HepG2 (cell line): ENCODE measurements at regions not wholly inside any gene's neighbourhood (a gene's known extent, or its start where the extent isn't known, plus 50 kb on each side); places are given as distances from the start of the nearest gene placed in this dataset.
"Not testable (repeated sequence)": the region's sequence is repeated elsewhere in the genome, so short reads cannot be mapped to it uniquely, and the experiment has no call there.

Experiments
- CTCF ChIP-seq: sonication (generic); formaldehyde crosslinking; IDR thresholded peaks from 2 replicates; pipeline ENCODE4 v1.5.0; 2020; ENCODE audit warnings: mild to moderate bottlenecking, missing genetic modification reagents, moderate library complexity
- MIER3 ChIP-seq: IDR thresholded peaks from 2 replicates; pipeline ENCODE4 v1.6.1; 2016; ENCODE audit warnings: missing compliant biosample characterization, borderline replicate concordance
- POLR2A ChIP-seq, 2 experiments: IDR thresholded peaks; 2 replicates each; pipeline ENCODE4 v1.6.1; 2011; ENCODE audit warnings: low read depth in 2 of 2, low read length in 2 of 2, mild to moderate bottlenecking in 1 of 2, moderate library complexity in 1 of 2; ENCODE audit not compliant: insufficient read depth in 1 of 2
- SIN3A ChIP-seq: IDR thresholded peaks from 2 replicates; pipeline ENCODE4 v1.6.1; 2011; ENCODE audit warnings: low read depth, mild to moderate bottlenecking, control low read depth, low read length, borderline replicate concordance
- SIX4 ChIP-seq: sonication (generic); formaldehyde crosslinking; IDR thresholded peaks from 2 replicates; pipeline ENCODE4 v1.4.0; 2020; ENCODE audit warnings: missing genetic modification reagents
- SOX6 ChIP-seq, 2 experiments: fragments of 450-650 bp in 1 of 2; sonication (generic) in 1 of 2; formaldehyde crosslinking in 1 of 2; IDR thresholded peaks; 2 replicates each; pipeline versions ENCODE4 v1.4.0 to v1.6.1; 2017 to 2020; ENCODE audit warnings: antibody characterized with exemption in 1 of 2, mild to moderate bottlenecking in 1 of 2, missing genetic modification reagents in 1 of 2
- ZNF510 ChIP-seq: sonication (generic); formaldehyde crosslinking; IDR thresholded peaks from 2 replicates; pipeline ENCODE4 v1.4.0; 2020; ENCODE audit warnings: low read depth, mild to moderate bottlenecking, missing genetic modification reagents
- ZNF850 ChIP-seq: sonication (generic); formaldehyde crosslinking; conservative IDR thresholded peaks from 2 replicates; pipeline ENCODE4 v1.9.0; 2021; ENCODE audit warnings: mild to moderate bottlenecking, missing genetic modification reagents

GRCh38 chr16:16550824-16551223 lies 171.9 kb downstream of the NPIPA7 start:
- TF ChIP-seq SOX6 (IDR thresholded peaks at IDR 0.05); SOX6 (CRISPR knock-in tag; IDR thresholded peaks at IDR 0.05); SIN3A; CTCF (CRISPR knock-in tag); MIER3 (CRISPR knock-in tag); ZNF510 (CRISPR knock-in tag); SIX4; POLR2A (IDR thresholded peaks at IDR 0.05; ENCODE audit: insufficient read depth in 1 of 2, low read depth in 2 of 2, low read length in 2 of 2); ZNF850 (CRISPR knock-in tag): not testable (repeated sequence)
